Stimulated activated CD8-positive, alpha-beta memory T cell treated with anti-CD3 and anti-CD28 coated beads, Interleukin-2, amount 100 ng/mL, for 48 hours (primary cell): ENCODE measurements at regions not wholly inside any gene's neighbourhood (a gene's known extent, or its start where the extent isn't known, plus 50 kb on each side); places are given as distances from the start of the nearest gene placed in this dataset.

Source experiments
- DNase-seq, 2 donors: peaks; one replicate each; pipeline ENCODE4 v3.0.0-alpha.2; 2020; ENCODE audit warnings: low read depth in 2 of 2

DNA sequence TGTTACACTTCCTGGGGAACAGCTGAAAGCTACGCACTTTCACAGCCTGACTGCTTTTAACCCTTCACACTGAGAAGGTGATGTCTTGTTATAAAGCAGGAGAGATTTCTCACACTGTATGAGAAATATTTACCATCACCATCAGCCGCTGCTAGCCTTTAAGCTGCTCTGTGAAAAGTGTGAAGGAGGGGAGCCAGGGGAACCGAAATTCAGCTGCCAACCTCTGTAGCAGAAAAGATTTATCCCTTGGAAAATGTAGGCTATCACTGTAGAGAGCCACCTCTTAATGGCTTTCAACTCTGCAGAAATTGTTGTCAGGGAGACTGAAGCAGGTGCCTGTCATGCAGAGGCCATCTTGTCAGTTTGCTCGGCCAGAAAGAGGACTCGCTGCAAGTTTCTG, 145.3 kb downstream of the SP3 start:
- DNase-seq = no peak

DNA sequence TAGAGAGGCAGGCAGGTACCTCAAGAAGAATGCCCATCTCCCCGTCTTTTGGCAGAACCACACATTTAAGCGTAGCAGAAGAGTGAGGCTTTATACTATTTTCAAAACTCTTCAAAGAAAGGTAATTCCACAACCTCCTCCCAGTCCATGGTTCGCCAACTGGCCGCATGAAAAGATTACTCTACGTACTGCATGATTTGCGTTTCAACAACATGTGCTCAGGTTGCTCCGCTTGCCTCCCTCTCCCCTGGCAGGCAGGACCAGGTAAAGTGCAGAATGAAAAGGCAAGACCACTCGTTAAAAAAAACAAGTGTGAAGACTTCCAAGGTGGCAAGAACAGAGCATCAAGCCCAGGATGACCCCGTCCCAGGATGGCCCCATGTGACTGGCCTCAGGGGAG, 143.7 kb downstream of the SP3 start:
- DNase-seq = no peak

DNA sequence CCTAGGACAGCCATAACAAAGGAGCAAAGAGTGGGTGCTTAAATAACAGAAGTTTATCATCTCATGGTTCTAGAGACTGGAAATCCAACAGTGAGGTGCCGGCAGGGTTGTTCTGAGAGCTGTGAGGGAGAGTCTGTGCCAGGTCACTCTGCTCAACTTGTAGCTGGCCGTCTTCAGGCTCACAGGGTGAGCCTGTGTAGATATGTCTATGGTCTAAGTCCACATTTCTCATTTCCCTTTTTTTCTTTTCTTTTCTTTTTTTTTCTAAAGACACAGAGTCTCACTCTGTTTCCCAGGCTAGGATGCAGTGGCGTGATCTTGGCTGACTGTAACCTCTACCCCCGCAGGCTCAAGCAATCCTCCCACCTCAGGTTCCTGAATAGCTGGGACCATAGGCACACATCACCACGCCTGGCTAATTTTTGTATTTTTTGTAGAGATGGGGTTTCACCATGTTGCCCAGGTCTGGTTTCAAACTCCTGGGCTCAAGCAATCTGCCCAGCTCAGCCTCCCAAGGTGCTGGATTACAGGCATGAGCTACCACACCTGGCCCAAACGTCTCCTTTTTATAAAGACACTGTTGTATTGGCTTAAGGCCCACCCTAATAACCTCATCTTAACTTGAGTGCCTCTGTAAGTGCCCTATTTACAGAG, 142.2 kb downstream of the SP3 start:
- DNase-seq = no peak

DNA sequence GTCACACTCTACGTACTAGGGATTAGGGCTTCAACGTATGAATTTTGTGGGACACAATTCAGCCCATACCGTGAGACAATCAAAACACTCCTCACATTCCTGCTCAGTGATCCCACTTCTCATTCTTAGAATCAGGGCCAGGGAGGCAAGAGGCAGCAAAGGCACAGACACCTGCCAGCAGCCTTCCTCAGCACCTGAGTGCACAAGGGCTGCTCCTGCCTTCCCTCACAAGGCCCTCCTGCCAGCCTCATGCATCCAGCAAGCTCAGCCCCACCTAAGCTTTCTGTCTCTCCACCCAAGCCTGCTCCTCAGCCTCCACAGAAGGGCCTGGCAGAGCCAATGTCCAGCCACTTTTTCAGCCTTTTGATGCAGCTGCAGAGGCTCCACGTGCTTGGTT, 141.6 kb downstream of the SP3 start:
- DNase-seq = no peak

DNA sequence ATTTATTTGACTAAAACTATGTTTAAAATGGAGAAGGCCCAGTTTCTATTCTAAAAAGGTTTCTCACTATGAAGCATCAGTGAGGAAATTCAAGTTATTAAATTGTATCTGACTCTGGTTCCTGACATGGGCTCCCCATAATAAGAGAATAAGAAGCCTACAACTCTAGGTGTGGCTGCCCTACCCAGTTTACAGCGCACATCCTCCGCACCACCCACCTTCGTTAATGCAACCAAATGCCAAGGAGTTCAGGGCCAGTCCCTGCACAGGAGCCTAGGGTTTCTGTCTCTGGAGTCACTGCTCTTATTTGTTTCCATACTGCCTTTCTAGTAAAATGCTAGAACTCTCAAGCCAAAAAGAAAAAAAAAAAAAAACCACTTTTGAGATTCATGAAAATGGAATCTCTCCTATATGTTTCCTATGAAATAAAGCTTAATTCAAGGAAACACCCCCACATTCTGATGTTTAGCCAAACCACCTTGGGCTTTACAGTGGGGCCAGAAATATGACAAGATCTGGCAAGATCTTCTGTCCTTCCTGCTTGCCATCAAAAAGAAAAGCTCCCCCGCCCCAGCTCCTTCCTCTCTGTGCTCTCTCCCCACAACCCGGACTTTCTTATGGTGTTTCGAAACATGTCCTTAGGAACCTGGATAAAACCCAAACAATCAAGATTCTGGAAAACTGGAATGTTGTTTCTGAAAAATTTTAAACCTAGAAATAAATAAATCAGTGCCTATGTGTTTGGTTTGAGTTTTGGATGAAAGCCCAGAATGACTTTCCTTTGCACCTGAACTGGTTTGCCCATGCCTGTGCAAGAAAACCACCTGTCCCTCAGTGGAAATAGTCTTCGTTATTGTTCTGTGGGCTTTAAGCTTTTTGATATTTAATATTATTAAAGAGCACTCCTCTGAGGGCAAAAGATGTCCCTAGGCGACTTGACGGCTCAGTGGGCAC, 136.7 kb downstream of the SP3 start:
- DNase-seq = no peak

DNA sequence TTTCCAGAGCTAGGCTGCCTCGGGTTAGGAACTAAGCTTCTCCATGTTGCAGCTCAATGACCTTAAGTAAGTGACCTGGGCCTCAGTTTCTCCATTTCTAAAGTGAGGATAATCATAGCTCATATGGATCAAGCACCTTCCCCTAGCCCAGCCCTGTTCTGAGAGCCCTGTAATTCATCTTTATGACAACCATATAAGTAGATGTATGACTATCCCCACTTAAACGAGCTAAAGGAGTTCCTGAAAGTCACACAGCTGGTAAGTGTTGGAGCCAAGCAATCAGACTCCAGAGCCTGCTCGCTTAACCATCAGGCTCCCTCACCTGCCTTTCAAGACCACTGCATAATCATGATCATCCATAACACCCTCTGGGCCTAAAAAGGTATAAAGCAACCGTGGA, 135.4 kb downstream of the SP3 start:
- DNase-seq = no peak

DNA sequence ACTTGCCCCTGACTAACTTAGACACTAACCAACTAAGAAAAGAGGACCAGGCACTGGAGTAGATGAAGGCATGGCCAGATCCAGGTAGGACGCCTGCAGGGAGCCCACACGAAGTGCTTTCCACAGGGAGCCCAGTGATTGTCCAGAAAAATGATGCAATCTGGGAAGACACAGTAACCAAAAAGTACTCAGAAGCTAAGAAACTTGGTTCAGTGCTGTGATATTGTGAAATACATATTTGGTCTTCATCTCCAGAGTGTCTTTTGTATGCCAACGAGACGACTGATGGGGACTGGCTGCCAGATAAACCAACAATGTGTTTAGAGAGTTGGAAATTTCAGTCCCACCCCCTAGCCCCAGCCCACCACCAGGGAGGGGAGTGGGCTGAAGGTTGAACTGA, 135.0 kb downstream of the SP3 start:
- DNase-seq = no peak

DNA sequence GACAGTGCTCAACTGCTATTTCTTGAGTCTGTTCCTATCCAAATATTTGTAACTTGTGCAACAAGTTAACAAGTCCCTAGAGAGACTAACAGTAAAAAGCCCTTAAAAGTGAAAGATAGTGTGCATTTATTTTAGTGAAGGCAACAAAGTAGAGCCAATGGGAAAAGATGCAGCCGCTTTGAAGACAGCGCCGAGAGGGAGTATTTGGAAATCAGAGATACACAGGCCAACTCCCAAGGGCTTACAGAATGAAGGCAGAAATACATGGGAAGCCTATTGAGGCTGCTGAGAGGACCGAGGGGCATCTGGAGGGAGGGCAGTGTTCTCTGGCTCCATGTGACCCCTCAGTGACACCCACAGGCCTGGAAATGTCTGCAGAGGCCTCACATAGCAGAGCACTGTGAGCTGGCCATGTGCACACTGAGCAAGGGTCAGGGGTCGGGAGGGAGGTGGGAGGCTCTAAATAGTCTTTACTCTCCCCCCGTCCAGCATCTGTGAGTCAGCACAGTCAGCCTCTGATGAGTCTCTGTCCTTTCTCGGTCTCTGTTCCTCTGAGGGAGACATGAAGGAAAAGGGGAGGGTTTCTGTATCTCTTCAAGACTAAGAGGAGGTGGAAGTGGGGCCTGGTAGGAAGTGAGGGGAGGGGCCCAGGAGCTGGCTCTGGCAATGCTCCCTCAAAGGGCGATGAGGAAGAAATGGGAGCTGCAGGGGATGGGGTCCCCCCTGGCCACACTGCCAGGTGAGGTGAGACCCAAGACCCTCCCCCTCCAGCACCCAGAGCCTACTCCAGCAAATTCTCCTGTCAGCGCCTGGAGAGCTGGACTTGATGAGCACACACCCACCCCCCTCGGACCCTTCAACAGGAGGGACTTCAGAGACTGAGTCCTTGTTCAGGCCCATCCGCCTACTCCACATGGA, 133.6 kb downstream of the SP3 start:
- no peak for DNase-seq

DNA sequence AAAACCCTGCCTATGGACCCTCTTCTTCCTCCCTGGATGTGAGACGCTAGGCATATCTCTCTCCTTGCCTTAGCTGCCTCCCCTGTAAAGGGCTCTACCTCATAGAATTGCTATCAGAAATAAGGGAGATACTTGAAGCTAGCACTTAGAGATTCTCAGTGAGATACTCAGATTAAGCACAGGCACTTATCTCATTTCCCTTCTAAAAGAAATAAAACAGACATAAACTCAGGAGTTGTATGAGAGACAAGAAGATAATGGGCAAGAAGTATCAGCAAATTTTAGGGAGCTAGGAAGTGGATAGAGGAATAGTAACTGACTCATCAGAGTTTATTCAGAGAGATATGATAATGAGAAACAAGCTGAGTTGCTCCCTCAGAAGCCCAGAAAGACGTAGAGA, 131.0 kb downstream of the SP3 start:
- DNase-seq = no peak

DNA sequence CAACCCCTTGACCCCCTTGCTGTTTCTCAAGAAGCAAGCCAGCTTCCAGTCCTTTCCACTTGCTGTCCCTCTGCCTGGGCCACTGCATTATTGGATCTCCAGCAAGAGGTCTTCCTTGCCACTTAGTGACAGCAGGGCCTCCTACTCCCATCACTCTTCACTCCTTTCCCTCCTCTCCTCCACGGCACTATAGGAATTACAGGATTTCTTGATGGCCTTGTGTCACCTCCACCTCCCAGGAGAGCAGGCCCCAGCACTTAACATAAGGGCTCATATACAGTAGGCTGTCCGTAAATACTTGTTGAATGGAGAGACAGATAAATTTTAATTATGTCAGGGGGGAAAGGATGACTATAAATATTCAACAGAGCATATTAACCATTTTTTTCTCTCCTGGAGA, 129.4 kb downstream of the SP3 start:
- no peak for DNase-seq

DNA sequence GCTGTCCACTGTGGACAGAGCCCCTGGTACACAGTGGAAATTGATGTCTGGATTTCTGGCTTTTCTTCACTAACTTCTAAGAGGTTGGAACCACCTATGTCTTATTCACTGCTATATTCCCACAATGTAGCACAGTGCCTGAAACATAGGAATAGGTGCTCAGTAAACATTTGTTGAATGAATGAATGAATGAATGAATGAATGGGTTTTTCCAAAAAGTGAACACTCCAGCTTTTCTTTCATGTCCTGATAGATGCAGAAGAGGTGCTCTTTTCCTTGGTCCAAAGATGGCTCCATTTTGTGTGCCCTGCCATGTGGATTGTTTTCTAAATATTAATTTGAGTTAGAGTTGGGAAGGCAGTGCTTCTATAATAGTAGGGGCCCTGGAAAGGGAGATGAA, 124.1 kb downstream of the SP3 start:
- DNase-seq = no peak

DNA sequence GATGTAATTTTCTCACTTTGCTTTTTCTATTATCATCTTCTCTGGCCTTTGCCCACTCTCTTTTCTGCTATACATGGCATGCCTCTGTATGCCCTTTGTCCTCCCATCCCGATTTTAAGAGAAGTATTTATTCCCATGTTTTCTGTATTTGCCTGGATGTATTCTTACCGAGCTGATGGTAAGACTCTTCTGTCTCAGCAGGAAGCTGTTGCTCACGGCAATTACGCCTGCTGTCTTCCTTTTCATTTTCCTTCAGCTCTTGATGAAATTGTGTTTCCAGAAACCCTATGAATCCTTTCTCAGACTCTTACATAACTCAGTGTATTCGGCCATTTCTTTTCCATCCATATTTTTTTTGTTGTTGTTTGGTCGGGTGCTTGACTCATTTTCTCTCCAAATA, 121.6 kb downstream of the SP3 start:
- DNase-seq = no peak

DNA sequence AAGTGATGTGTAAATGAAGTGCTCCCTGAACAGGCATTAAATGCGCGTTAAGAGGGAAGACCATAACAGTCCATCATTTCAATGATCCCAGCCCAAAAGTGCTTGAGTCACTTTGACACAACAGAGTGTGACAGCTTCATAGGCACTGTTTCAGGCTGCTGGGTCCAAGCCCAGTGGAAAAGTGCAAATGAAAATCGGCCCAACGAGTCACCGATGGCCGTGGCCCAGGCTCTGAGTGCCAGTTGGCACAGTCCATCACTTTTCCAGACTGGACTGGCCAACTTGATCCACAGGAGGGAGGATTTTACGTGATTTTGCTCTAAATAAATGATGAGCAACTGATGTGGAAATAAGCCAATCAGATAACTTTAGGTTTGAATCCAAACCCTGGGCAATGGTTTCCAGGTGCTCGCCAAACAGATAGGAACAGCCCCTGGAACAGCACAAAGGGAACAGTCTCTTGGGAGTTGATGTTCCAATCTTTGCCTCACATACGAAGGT, 114.0 kb downstream of the SP3 start:
- no peak for DNase-seq

DNA sequence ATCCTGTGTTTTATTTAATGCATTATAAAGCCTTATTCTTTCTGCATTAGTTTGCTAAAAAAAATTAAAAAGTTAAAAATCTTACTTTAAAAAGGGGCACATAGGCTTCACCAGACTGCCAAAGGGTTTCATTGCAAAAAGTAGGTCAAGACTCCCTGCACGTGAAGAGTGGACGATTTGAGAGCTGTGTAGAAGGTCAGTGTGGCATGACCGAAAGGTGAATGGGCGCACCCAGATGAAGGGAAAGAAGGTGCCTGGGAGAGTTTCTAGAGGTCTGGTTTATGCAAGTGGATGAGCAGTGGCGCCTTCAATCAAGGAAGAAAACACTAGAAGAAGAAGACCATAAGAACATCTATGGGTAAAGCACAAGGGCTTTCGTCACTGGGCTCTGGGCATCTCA, 111.0 kb downstream of the SP3 start:
- DNase-seq = no peak

DNA sequence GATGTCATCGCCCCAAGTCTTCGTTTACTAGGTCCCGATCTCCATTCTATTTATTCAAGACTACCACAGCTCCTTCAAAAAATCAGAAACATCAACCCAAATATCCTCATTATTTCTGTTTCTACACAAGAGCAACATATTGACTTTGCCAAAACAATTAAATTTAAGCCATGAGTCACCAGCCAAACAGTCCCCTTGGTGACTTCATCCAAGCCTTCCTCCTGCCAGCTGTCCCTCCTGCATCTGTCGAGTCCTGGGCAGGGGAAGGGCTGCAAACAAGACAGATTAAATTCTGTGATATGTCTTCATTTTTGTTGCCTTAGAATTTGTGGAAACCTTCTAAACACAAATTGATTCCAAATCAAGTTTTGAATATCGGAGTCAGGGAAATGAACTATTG, 110.3 kb downstream of the SP3 start:
- no peak for DNase-seq

DNA sequence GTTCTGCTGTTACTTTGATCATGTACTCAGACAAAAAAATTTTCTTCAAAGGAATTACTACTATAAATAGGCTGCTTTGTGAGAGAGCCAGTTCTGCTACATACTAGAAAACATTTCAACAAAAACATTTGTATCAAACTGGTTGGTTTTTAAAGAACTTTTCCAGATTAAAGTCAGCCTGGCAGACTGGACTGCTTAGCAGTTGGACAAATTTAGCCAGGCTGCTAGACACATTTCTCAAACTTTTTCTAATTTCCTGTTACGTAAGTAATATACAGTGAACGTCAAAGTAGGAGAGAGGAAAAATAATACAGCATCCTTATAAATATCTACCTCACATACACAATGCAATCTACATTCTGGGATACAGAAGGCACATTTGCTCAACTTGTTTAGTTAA, 109.5 kb downstream of the SP3 start:
- no peak for DNase-seq
